ENCODE measurements at regions not wholly inside any gene's neighbourhood (a gene's known extent, or its start where the extent isn't known, plus 50 kb on each side); places are given as distances from the start of the nearest gene placed in this dataset.

GRCh38 chr2:204026294-204026693, 89.7 kb downstream of the ICOS start:
- TF ChIP-seq SETDB1 (CRISPR knock-in tag; IDR thresholded peaks at IDR 0.05; ENCODE audit: borderline replicate concordance) = no peak
- no peak for TF ChIP-seq EZH2 (conservative IDR thresholded peaks at IDR 0.05; ENCODE audit: low read depth, low read length)
- no peak for TF ChIP-seq CHD2 (IDR thresholded peaks at IDR 0.05; ENCODE audit: low read depth, low read length)
- TF ChIP-seq NR2C2 (CRISPR knock-in tag; IDR thresholded peaks at IDR 0.05; ENCODE audit: borderline replicate concordance) = no peak
